HUES48 (cell line): ENCODE measurements at regions not wholly inside any gene's neighbourhood (a gene's known extent, or its start where the extent isn't known, plus 50 kb on each side); places are given as distances from the start of the nearest gene placed in this dataset.
"Not testable (repeated sequence)": the region's sequence is repeated elsewhere in the genome, so short reads cannot be mapped to it uniquely, and the experiment has no call there.

Experiments
- H3K27ac ChIP-seq: one replicate; pipeline ENCODE4 v1.7.0; 2013; ENCODE audit warnings: low read depth, low read length, inconsistent platforms
- H3K27me3 ChIP-seq: 2 replicates; pipeline ENCODE4 v1.6.1; 2013; ENCODE audit warnings: mild to moderate bottlenecking, low read length; ENCODE audit not compliant: control insufficient read depth, insufficient read depth
- H3K36me3 ChIP-seq: 2 replicates; pipeline ENCODE4 v1.6.1; 2013; ENCODE audit warnings: low read length; ENCODE audit not compliant: control insufficient read depth, insufficient read depth
- H3K4me1 ChIP-seq: 2 replicates; pipeline ENCODE4 v1.6.1; 2013; ENCODE audit warnings: mild to moderate bottlenecking, low read length; ENCODE audit not compliant: control insufficient read depth, insufficient read depth
- H3K4me3 ChIP-seq: 2 replicates; pipeline ENCODE4 v1.5.1; 2013; ENCODE audit warnings: mild to moderate bottlenecking, low read depth, low read length
- H3K9ac ChIP-seq: 2 replicates; pipeline ENCODE4 v1.6.1; 2013; ENCODE audit warnings: mild to moderate bottlenecking, low read depth, low read length, moderate library complexity
- H3K9me3 ChIP-seq: 2 replicates; pipeline ENCODE4 v1.6.1; 2013; ENCODE audit warnings: low read length; ENCODE audit not compliant: control insufficient read depth, insufficient read depth

GRCh38 chr5:66368811-66369210 is 224.7 kb downstream of the SREK1 start:
- H3K9me3 ChIP-seq: no peaks in the 10 kb centered on the region
- H3K9ac ChIP-seq: no peak overlapping the region
- H3K36me3 ChIP-seq: no peaks in the 10 kb centered on the region
- H3K27me3 ChIP-seq: no peaks in the 10 kb centered on the region
- H3K27ac ChIP-seq: no peak overlapping the region
- H3K4me3 ChIP-seq: no peak overlapping the region
- no peaks in the 10 kb centered on the region for H3K4me1 ChIP-seq

DNA sequence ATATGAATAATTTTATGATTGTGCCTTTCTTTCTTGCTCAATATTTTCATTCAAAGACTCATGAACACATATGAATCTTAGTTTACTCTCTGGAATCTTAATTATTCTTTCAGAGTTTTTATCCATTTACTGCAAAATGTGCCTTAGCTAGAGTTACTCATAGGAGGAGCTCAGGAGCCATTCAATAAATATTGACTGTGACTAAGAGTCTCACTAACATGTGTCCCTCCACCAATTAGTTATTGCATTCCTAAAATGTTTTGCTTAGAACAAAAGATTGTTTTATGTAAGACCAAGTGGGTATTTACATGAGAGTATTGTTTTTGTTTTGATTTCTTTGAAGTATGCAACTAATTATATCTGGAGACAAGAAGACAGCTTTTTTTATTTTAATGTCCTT is 218.4 kb upstream of the MAST4 start:
- no peaks in the 10 kb centered on the region for H3K9me3 ChIP-seq
- H3K27me3 ChIP-seq: no peaks in the 10 kb centered on the region
- H3K9ac ChIP-seq: no peak overlapping the region
- no peak overlapping the region for H3K4me3 ChIP-seq
- H3K36me3 ChIP-seq: no peaks in the 10 kb centered on the region
- H3K27ac ChIP-seq: no peak overlapping the region
- H3K4me1 ChIP-seq: peaks cover 3% of the 10 kb centered on the region; the same call in 1 of the 2 replicates

- Histone ChIP-seq H3K4me1 (peaks cover 3% of the 10 kb centered on the region; the same call in 1 of the 2 replicates), H3K9me3 (no peaks in the 10 kb centered on the region), H3K4me3 (no peak overlapping the region), H3K36me3 (no peaks in the 10 kb centered on the region), H3K27ac (no peak overlapping the region), H3K27me3 (no peaks in the 10 kb centered on the region), H3K9ac (no peak overlapping the region)
Measured at GRCh38 chr5:66378407-66378806, 217.8 kb upstream of the MAST4 start.

DNA sequence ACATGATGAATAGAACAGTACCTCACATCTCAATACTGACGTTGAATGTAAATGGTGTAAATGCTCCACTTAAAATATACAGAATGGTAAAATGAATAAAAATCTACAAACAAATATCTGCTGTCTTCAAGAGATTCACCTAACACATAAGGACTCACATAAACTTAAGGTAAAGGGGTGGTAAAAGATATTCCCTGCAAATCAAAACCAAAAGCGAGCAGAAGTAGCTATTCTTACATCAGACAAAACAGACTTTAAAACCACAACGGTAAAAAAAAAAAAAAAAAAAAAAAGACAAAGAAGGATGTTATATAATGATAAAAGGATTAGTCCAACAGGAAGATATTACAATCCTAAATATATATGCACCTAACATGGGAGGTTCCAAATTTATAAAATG is 214.0 kb upstream of the MAST4 start:
- Histone ChIP-seq H3K4me3 (no peak overlapping the region), H3K9me3 (no peaks in the 10 kb centered on the region), H3K36me3 (no peaks in the 10 kb centered on the region), H3K27ac (no peak overlapping the region), H3K4me1 (peaks cover 3% of the 10 kb centered on the region; the same call in 1 of the 2 replicates), H3K27me3 (no peaks in the 10 kb centered on the region), H3K9ac (no peak overlapping the region)

DNA sequence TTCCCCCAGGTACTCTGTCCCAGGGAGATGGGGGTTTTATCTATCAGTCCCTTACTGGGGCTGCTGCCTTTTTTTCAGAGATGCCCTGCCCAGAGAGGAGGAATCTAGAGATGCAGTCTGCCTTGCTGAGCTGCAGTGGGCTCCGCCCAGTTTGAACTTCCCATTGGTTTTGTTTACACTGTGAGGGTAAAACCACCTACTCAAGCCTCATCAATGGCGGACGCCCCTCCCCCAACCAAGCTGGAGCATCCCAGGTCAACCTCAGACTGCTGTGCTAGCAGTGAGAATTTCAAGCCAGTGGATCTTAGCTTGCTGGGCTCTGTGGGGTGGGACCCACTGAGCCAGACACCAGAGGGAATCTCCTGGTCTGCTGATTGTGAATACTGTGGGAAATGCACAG is 191.0 kb upstream of the MAST4 start:
- H3K9me3 ChIP-seq, H3K4me1 ChIP-seq: not testable (repeated sequence)

GRCh38 chr5:66406761-66407336 is 189.3 kb upstream of the MAST4 start:
- Histone ChIP-seq H3K27ac (no peak overlapping the region), H3K27me3 (no peaks in the 10 kb centered on the region), H3K9me3 (peaks cover 4% of the 10 kb centered on the region; the same call in 1 of the 2 replicates), H3K36me3 (no peaks in the 10 kb centered on the region), H3K4me1 (no peaks in the 10 kb centered on the region), H3K9ac (no peak overlapping the region), H3K4me3 (no peak overlapping the region)

More for the DNA sequence above, 191.0 kb upstream of the MAST4 start:
- H3K9ac ChIP-seq, H3K36me3 ChIP-seq, H3K4me3 ChIP-seq, H3K27me3 ChIP-seq, H3K27ac ChIP-seq: not testable (repeated sequence)

GRCh38 chr5:66407765-66408164 is 188.4 kb upstream of the MAST4 start:
- no peaks in the 10 kb centered on the region for H3K27me3 ChIP-seq
- H3K9ac ChIP-seq: no peak overlapping the region
- no peaks in the 10 kb centered on the region for H3K4me1 ChIP-seq
- no peak overlapping the region for H3K27ac ChIP-seq
- no peaks in the 10 kb centered on the region for H3K36me3 ChIP-seq
- H3K4me3 ChIP-seq: no peak overlapping the region
- peaks cover 4% of the 10 kb centered on the region; the same call in 1 of the 2 replicates for H3K9me3 ChIP-seq

GRCh38 chr5:66408576-66408975 is 187.6 kb upstream of the MAST4 start:
- no peak overlapping the region for H3K9ac ChIP-seq
- H3K27ac ChIP-seq: no peak overlapping the region
- H3K27me3 ChIP-seq: no peaks in the 10 kb centered on the region
- peaks cover 4% of the 10 kb centered on the region; the same call in 1 of the 2 replicates for H3K9me3 ChIP-seq
- no peaks in the 10 kb centered on the region for H3K4me1 ChIP-seq
- no peak overlapping the region for H3K4me3 ChIP-seq
- H3K36me3 ChIP-seq: no peaks in the 10 kb centered on the region

- peaks cover 4% of the 10 kb centered on the region; the same call in 1 of the 2 replicates for H3K9me3 ChIP-seq
- H3K27ac ChIP-seq: no peak overlapping the region
- no peaks in the 10 kb centered on the region for H3K4me1 ChIP-seq
- no peaks in the 10 kb centered on the region for H3K27me3 ChIP-seq
- no peak overlapping the region for H3K4me3 ChIP-seq
- H3K36me3 ChIP-seq: no peaks in the 10 kb centered on the region
- no peak overlapping the region for H3K9ac ChIP-seq
Measured at GRCh38 chr5:66410122-66410521, 186.1 kb upstream of the MAST4 start.

DNA sequence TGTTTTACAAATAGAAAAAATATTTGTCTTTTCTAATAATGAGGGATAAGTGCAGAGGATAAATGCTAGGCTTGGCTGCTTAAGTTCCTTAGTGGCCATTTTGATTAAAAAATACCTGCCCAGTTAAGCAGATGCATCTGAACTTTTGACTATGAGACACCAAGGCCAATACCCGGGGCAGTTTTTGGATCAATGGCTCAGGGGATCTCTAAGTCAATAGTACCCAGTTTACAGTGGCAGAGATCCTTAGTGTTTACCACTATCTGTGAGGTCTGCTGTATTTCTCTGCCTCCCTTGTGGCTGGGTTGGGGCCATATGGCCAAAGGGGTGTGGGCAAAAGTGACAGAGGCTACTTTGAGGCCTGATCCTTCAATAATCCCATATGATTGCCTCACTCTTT is 184.5 kb upstream of the MAST4 start:
- Histone ChIP-seq H3K9me3 (no peaks in the 10 kb centered on the region), H3K27ac (no peak overlapping the region), H3K4me3 (no peak overlapping the region), H3K4me1 (no peaks in the 10 kb centered on the region), H3K36me3 (no peaks in the 10 kb centered on the region), H3K9ac (no peak overlapping the region), H3K27me3 (no peaks in the 10 kb centered on the region)

DNA sequence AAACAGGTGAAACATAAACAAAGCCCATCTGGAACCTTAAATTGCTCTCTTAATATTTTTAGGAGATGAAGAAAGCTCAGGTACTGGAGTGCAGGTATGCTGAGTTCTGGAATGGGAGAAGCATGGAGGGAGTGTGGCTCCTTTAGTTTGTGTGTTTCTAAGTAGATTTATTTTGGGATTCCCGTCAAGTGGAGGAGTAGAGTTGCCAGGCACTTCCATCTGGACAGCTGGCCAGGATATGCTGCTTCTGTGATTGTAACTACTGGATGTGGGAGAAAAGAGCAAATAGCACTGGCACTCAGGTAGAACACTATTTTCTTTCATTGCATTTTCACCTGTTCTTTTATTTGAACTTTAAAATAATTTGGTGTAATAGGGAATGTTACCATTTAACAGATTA is 182.3 kb upstream of the MAST4 start:
- H3K4me3 ChIP-seq: no peak overlapping the region
- no peaks in the 10 kb centered on the region for H3K4me1 ChIP-seq
- H3K27me3 ChIP-seq: no peaks in the 10 kb centered on the region
- no peaks in the 10 kb centered on the region for H3K36me3 ChIP-seq
- H3K9ac ChIP-seq: no peak overlapping the region
- H3K9me3 ChIP-seq: no peaks in the 10 kb centered on the region
- no peak overlapping the region for H3K27ac ChIP-seq
